IPS-18c (cell line): ENCODE measurements at regions not wholly inside any gene's neighbourhood (a gene's known extent, or its start where the extent isn't known, plus 50 kb on each side); places are given as distances from the start of the nearest gene placed in this dataset.
A peak's percentile ranks its signal among the peaks of the same experiment; 100 is the strongest.

Experiments
- H3K4me3 ChIP-seq: 2 replicates; pipeline ENCODE4 v1.7.0; 2013; ENCODE audit warnings: low read depth, mild to moderate bottlenecking, low read length, moderate library complexity; ENCODE audit not compliant: insufficient read depth
- H3K9me3 ChIP-seq: one replicate; pipeline ENCODE4 v1.6.1; 2013; ENCODE audit warnings: mild to moderate bottlenecking, low read length, moderate library complexity; ENCODE audit not compliant: control insufficient read depth, insufficient read depth

DNA sequence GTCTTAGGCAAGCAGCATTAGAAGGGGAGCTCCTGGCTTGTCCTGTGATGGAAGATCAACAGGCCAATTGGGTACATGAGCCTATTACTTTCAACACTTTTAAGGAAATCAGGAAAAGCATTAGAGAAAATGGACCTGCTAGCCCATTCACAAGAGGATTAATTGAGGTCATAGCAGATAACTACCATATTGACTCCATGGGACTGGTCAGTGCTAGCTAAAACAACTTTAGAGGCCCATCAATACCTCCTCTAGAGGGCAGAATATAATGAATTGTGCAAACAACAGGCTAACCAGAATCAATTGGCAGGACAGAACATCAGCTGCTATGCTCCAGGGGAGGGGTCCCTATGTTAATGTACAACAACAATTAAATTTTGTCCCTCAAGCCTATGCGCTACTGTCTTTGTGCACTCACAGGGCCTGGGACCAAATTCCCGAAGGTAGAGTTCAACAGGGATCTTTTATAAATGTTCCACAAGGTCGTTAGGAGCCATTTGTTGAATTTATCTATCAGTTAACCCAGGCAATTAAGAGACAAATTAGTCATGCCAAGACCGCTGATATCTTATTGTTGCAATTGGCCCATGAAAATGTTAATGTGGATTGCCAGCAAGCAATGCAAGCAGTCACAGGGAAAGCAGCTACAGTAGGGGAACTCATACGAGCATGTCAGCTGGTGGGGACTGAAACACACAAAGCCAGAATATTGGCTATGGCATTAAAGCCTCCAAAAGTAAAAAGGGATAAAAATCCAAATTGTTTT, 106.6 kb upstream of the BTN3A2 start:
- no peak overlapping the region for H3K4me3 ChIP-seq
- H3K9me3 ChIP-seq: no peaks in the 10 kb centered on the region

DNA sequence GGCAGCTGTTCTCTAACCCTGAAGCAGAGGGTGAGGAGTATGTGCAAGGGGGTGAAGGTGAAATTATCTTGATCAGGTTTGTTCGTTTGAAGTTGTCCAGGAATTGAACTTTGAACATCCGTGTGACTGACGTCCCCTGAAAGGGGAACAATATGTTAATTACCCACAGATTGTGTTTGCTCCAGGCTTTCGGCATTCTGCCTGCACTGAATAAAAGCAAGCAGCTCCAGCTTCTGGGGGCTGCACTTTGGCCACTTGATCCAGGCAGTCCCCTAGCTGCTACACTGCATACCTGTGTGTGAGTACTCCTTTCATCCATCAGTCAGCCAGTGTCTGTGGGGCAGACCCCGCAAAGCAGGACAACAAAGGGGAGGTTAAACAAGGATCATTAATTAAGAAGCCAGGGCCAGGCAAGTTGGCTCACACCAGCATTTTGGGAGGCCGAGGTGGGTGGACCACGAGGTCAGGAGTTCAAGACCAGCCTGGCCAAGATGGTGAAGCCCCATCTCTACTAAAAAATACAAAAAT, 104.8 kb upstream of the BTN3A2 start:
- Histone ChIP-seq H3K4me3 (no peak overlapping the region), H3K9me3 (no peaks in the 10 kb centered on the region)

DNA sequence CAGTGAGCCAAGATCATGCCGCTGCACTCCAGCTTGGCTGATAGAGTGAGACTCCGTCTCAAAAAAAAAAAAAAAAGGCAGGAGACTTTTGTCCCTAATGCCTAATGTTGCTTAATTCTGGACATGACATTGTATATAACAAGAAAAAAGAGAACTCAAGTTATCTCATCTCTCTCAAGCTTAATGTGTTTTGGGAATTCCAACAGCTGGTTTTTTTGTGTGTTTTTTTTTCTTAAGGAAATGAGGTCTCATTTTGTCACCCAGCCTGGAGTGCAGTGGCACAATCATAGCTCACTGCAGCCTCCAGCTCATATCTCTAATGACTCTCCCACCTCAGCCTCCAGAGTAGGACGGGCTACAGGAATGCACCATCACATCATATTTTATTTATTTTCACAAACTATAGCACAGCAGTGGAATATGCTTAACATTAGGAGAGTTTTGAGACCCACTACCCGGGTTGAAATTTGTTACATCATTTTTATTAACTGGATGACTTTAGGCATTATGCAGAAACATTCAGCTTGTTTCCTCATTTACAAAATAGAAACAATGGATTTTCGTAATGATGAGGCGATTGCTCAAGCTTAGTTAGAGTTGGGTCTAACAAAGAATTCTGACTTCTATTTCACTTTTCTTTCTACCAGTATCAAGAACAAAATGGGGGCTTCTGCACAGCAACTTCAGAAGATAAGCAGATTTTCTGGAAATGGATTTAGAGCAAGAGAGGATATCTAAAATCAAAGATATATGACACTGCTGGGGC, 104.1 kb upstream of the BTN3A2 start:
- Histone ChIP-seq H3K9me3 (no peaks in the 10 kb centered on the region), H3K4me3 (no peak overlapping the region)

DNA sequence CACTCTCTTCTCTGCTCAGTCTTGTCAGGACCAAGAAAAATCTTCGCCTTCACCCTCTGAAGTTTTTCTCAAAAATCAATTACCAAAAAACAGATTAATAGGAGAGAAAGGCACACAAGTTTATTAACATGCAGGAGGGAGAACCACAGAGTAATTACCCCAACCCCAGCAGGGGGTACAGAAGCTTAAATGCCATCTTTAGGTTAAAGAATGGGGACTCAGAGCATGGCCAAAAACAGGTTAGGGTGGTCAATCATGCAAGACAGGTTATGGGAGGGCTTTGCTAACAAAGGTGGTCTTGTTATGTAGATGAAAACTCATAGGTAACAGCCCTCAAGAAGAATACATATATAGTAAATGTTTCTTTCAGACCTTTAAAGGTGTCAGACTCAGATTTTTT, 100.5 kb upstream of the BTN3A2 start:
- no peaks in the 10 kb centered on the region for H3K9me3 ChIP-seq
- no peak overlapping the region for H3K4me3 ChIP-seq

DNA sequence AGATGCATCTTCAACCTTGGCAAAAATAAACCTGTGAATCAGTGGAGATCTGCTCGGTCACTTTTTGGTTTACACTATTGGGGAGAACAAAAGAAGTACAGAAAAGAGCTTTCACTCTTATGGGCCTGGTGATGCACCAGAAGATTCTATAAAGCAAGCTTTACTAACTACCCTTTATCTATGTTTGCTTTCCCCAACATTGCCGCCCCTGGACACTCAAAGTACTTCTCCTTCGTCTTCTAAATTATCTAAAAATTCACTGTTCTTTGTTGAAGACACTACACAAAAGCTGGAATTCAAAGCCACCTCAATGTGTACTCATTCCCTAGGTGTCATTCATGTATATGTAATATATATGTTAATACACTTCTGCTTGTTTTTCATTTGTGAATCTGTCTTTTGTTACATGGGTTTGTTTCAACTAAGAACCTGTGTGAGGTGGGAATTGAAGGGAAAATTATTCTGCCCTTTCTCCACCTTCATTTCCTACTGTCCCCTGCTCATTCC, 97.9 kb upstream of the BTN3A2 start:
- Histone ChIP-seq H3K9me3 (no peaks in the 10 kb centered on the region), H3K4me3 (no peak overlapping the region)

DNA sequence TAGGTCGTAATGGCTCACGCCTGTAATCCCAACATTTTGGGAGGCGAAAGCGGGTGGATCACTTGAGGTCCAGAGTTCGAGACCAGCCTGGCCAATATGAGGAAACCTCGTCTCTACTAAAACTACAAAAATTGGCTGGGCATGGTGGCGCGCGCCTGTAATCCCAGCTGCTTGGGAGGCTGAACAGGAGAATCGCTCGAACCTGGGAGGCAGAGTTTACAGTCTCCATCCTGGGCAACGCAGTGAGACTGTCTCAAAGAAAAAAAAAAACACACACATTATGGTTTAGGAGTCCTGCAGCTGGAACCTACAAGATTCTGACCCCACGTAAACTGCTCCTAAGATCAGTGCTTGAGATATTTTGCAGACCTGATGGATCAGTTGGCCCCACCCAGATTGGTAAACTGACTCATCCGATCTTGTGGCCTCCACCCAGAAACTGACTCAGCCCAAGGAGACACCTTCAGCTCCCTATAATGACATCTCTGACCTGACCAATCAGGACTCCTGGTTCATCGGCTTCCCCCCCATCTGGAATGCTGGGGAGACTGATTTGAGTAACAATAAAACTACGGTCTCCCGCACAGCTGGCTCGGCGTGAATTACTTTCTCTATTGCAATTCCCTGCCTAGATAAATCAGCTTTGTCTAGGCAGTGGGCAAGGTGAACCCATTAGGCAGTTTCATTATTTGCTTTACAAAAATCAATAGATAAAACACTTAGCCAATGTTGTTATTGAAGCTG, 96.2 kb upstream of the BTN3A2 start:
- Histone ChIP-seq H3K4me3 (no peak overlapping the region), H3K9me3 (no peaks in the 10 kb centered on the region)

DNA sequence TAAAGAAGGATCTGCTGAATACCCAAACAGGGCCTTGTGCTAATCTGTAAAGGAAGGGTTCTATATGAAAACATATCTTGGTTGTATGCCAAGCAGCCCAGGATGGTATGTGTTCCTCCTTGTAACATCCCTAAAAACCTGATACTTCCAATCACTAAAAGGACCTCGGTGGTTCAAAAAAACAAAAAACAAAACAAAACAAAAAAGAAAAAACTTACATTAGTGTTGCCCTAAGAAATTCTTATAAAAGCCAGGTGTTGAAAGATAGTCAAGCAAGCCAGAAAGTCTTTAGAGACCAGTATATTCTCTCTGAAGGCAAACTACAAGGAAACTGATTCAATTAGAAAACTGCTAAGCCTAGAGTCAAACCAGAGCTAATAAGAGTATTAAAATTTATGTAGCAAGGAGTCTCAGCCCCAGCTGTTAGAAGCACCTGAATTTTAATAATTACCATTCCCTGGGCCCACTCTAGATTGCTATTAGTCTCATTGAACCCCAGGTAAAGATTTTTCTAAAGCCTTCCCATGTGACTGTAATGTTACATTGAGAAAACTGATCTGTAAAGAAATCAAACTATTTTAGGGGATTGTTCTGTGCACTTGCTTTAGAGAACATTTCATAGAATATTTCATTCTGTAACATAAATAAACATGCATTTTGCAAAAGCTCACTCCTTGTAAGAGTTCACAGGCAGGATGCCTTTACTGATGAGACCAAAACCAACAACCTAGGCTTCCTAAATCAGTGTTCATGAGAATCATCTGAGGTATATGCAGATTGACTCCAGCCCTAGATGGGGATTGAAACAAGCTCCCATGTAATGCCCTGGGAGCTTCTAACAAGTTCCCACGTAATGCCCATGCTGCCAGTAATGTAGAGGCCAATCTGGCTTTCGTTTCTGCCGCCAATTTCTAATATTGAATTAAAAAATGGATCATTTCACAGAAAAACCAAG, 95.2 kb upstream of the BTN3A2 start:
- H3K9me3 ChIP-seq: no peaks in the 10 kb centered on the region
- peak overlapping the region; percentile 80 for H3K4me3 ChIP-seq

DNA sequence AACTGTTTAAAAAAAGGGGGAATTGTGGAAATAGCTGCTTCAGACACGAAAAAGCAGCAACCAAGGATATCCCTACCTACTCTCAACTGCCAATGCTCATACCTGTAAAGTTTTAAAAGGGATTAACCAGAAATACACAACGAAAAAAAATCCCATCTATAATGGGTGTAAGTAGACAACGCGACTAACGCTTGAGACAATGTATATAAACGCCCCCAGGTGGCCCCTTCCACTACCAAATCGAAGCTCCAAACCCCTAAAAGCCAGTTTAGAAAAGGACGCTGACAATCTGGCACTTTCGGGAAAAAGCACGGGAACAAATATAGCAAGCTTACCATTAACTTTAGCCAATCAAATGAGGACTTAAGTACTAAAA, 94.5 kb upstream of the BTN3A2 start:
- no peaks in the 10 kb centered on the region for H3K9me3 ChIP-seq
- H3K4me3 ChIP-seq: peak overlapping the region; percentile 80

DNA sequence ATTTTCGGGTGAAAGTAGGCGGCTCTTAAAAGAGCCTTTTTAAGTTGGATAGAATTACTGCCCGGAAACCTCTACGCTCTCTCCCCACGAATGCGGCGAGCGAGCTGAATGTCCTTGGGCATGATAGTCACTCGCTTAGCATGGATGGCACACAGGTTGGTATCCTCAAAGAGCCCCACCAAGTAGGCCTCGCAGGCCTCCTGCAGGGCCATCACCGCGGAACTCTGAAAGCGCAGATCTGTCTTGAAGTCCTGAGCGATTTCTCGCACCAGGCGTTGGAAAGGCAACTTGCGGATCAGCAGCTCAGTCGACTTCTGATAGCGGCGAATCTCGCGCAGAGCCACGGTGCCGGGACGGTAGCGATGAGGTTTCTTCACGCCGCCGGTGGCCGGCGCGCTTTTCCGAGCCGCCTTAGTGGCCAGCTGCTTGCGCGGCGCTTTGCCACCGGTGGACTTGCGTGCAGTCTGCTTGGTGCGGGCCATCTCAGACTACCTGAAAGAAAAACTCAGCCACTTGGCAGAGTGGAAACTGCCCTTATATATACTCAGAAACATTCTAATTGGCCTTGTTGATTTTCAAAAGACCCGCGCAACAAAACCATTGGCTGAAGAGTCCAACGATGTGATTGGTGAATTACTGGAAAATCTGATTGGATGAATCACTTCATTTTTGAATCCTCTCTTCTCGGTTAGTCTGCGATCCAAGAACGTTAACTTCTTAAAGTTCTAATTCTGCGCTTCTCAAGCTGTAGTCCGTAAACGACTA, 93.9 kb upstream of the BTN3A2 start:
- H3K9me3 ChIP-seq: no peaks in the 10 kb centered on the region
- H3K4me3 ChIP-seq: peak overlapping the region; percentile 80

DNA sequence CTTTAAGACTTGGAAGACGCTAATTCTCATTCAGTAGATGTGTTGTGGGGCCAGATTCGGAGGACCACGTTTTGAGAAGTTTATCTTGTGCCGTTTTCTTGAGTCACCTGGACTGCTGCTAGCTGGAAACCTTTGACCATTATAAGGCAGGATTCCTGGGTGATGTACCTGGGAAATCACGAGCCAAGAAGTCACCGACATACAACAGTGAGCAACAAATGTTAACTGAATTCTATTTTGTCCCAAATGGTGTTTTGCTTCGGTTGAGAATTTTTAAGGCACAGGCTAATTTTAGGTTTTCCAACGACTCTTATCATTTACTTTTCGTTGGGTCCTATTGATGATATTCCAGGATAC, 93.4 kb upstream of the BTN3A2 start:
- no peaks in the 10 kb centered on the region for H3K9me3 ChIP-seq
- H3K4me3 ChIP-seq: peak overlapping the region; percentile 57

DNA sequence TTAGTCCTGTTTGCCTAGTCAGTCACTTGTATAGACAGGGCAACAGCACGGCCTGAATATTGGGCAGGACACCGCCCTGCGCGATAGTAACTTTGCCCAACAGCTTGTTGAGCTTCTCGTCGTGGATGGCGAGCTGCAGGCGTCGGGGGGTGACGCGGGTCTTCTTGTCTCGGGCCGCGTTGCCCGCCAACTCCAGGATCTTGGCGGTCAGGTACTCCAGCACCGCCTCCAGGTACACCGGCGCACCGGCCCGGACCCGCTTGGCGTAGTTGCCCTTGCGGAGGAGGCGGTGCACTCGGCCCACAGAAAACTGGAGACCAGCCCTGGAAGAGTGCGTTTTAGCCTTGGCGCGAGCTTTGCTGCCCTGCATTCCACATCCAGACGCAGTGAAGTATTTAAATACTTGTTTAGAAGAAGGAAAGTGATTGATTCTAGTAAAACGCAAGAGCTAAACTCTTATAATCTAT, 92.8 kb upstream of the BTN3A2 start:
- H3K9me3 ChIP-seq: no peaks in the 10 kb centered on the region
- H3K4me3 ChIP-seq: peak overlapping the region; percentile 57; the same call in 1 of the 2 replicates

DNA sequence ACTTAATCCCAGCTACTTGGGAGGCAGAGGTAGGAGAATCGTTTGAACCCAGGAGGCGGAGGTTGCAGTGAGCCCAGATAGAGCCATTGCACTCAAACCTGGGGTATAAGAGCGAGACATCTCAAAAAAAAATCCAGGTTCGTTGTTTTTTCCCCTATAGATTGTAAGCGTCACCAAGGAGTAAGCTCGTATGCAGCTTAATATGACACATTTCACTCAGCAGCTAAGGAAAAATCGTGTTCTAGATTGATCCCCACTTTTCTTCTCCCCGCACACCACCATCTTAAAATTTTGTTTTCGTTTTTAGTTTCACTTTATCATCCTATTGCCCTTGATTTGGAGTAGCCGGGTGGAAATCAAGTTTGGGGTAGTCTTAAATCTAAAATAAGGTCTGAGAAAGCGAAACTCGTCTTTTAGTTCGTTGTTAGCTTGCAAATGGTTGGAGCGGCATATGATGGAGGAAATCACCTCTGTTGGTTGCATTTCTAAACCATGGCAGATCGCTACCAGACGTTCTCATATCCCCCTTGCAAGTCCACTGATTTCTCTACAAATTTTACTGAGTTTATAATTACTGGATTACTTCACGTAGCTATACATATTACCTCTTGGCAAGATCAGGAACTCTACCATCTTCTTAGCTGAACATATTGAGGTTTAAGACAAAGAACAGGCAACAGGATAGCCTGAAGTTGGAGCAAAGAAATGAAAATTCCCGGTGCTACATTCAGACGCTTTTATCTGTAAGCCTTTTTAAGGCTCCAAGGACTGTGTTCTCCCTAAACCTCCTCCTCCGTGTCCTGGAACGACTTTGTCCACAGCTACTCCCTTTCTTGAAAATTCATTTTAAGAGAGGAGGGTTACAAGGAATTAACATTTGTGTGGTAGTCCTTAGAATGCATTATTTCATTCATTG, 91.1 kb upstream of the BTN3A2 start:
- Histone ChIP-seq H3K4me3 (peak overlapping the region; percentile 68), H3K9me3 (no peaks in the 10 kb centered on the region)

DNA sequence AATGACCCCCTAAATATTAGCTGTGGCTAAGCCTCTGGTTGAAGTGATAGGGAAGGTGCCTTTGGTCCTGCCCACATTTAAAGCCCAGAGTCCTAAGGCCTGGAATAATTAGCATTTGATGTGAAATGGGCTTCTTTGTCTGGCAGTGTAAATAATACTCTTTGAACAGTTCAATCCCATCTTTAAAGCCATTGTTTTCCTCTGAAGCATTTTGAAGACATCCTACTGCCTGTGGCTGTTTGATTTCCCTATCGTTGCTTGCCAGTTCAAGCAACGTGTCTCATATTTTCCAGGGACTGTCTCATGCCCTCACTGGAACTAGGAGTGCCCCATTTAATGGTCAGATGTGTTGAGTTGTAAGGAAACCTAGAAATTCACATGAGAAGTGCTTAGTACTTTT, 89.3 kb upstream of the BTN3A2 start:
- no peak overlapping the region for H3K4me3 ChIP-seq

DNA sequence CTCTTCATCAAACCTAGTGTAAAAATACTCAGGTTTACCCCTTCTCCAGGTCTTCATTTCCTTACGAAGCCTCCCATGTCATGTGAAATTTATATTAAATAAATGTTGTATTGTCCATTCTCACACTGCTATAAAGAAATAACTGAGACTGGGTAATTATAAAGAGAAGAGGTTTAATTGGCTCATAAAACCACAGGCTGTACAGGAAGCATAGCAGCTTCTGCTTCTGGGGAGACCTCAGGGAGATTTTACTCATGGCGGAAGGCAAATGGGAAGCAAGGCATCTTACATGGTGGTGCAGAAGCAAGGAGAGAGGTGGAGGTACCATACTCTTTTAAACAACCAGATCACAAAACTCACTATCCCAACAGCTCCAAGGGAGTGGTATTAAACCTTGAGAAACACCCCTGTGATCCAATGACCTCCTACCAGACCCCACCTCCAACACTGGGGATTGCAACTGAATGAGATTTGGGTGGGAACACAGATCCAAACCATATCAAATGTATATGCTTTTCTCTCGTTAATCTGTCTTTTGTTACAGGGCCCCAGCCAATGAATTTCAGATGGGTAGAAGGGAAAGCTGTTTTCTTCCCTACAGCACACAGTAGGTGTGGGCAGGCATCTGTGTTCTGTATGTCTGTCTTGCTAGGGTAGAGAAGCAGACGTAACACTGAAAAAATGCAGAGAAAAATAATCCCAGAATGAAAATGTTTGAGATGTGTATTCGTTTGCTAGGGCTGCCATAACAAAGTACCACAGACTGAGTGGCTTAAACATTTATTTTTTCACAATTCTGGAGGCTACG, 88.0 kb upstream of the BTN3A2 start:
- no peaks in the 10 kb centered on the region for H3K9me3 ChIP-seq
- H3K4me3 ChIP-seq: no peak overlapping the region

More for the DNA sequence above, 89.3 kb upstream of the BTN3A2 start:
- H3K9me3 ChIP-seq: no peaks in the 10 kb centered on the region
